Kidney tubule cell (primary cell): ENCODE measurements at regions not wholly inside any gene's neighbourhood (a gene's known extent, or its start where the extent isn't known, plus 50 kb on each side); places are given as distances from the start of the nearest gene placed in this dataset.
"Not testable (repeated sequence)": the region's sequence is repeated elsewhere in the genome, so short reads cannot be mapped to it uniquely, and the experiment has no call there.

Experiments
- DNase-seq: peaks from one replicate; pipeline ENCODE4 v3.0.0-alpha.2; 2018; ENCODE audit warnings: low spot score

- no peak for DNase-seq
Measured at GRCh38 chr15:96470681-96471310, 140.3 kb downstream of the NR2F2 start.

- DNase-seq, result no peak
Measured at GRCh38 chr15:96472681-96473080, 142.2 kb downstream of the NR2F2 start.

- DNase-seq, result no peak
Measured at GRCh38 chr15:96473556-96473955, 143.1 kb downstream of the NR2F2 start.

- DNase-seq, result no peak
Measured at GRCh38 chr15:96474231-96474664, 143.7 kb downstream of the NR2F2 start.

GRCh38 chr15:96477227-96477626, 146.7 kb downstream of the NR2F2 start:
- DNase-seq, result no peak

GRCh38 chr15:96484412-96484811, 153.9 kb downstream of the NR2F2 start:
- not testable (repeated sequence) for DNase-seq

- DNase-seq, result no peak
Measured at GRCh38 chr15:96484830-96485229, 154.3 kb downstream of the NR2F2 start.

GRCh38 chr15:96487245-96487644, 156.7 kb downstream of the NR2F2 start:
- no peak for DNase-seq

GRCh38 chr15:96491066-96491699, 160.7 kb downstream of the NR2F2 start:
- DNase-seq, result not testable (repeated sequence)

GRCh38 chr15:96491700-96492644, 161.5 kb downstream of the NR2F2 start:
- not testable (repeated sequence) for DNase-seq

- no peak for DNase-seq
Measured at GRCh38 chr15:96494505-96494904, 164.0 kb downstream of the NR2F2 start.

- no peak for DNase-seq
Measured at GRCh38 chr15:96495386-96495785, 164.9 kb downstream of the NR2F2 start.

GRCh38 chr15:96497951-96498350, 167.5 kb downstream of the NR2F2 start:
- peak; percentile 51 for DNase-seq

- DNase-seq, result no peak
Measured at GRCh38 chr15:96500508-96500907, 170.0 kb downstream of the NR2F2 start.

GRCh38 chr15:96501362-96501761, 170.9 kb downstream of the NR2F2 start:
- no peak for DNase-seq

- DNase-seq, result no peak
Measured at GRCh38 chr15:96502196-96502595, 171.7 kb downstream of the NR2F2 start.

- DNase-seq, result no peak
Measured at GRCh38 chr15:96503276-96503675, 172.8 kb downstream of the NR2F2 start.

- DNase-seq, result no peak
Measured at GRCh38 chr15:96504371-96504770, 173.9 kb downstream of the NR2F2 start.

GRCh38 chr15:96505014-96505413, 174.5 kb downstream of the NR2F2 start:
- DNase-seq, result no peak

- DNase-seq, result no peak
Measured at GRCh38 chr15:96514607-96515285, 184.2 kb downstream of the NR2F2 start.

GRCh38 chr15:96515371-96515770, 184.9 kb downstream of the NR2F2 start:
- DNase-seq, result peak; percentile 67

- DNase-seq, result no peak
Measured at GRCh38 chr15:96521386-96521785, 190.9 kb downstream of the NR2F2 start.
